ENCODE measurements at regions not wholly inside any gene's neighbourhood (a gene's known extent, or its start where the extent isn't known, plus 50 kb on each side); places are given as distances from the start of the nearest gene placed in this dataset.

GRCh38 chr10:130338636-130339024 lies 202.4 kb downstream of the GLRX3 start:
- CTCF ChIA-PET = no interaction called here
- POLR2A ChIA-PET = no interaction called here
- no peak for DNase-seq (ENCODE audit: unreplicated experiment)
- Mint-ChIP-seq H3K27me3 (ENCODE audit: insufficient read depth, unreplicated experiment) (no peaks in the 10 kb centered on the region), H3K9me3 (ENCODE audit: unreplicated experiment) (peaks cover 15% of the 10 kb centered on the region), H3K4me3 (ENCODE audit: unreplicated experiment) (no peak overlapping the region), H3K27ac (ENCODE audit: low read depth, unreplicated experiment) (no peak overlapping the region), H3K4me1 (ENCODE audit: insufficient read depth, unreplicated experiment) (no peaks in the 10 kb centered on the region), H3K36me3 (ENCODE audit: insufficient read depth, unreplicated experiment) (peaks cover 7% of the 10 kb centered on the region)
- no peak for TF ChIP-seq CTCF (IDR thresholded peaks at IDR 0.05; ENCODE audit: unreplicated experiment)
- intact Hi-C loops (cut with micrococcal nuclease) = no loop called here
- no TSS peak for BruUV-seq (replicated peaks)

- no TSS peak for BruUV-seq (replicated peaks)
- H3K27ac Mint-ChIP-seq (ENCODE audit: low read depth, unreplicated experiment) = no peak overlapping the region
- POLR2A ChIA-PET = no interaction called here
- H3K9me3 Mint-ChIP-seq (ENCODE audit: unreplicated experiment) = peaks cover 15% of the 10 kb centered on the region
- no peaks in the 10 kb centered on the region for H3K4me1 Mint-ChIP-seq (ENCODE audit: insufficient read depth, unreplicated experiment)
- peaks cover 7% of the 10 kb centered on the region for H3K36me3 Mint-ChIP-seq (ENCODE audit: insufficient read depth, unreplicated experiment)
- no peak for TF ChIP-seq CTCF (IDR thresholded peaks at IDR 0.05; ENCODE audit: unreplicated experiment)
- no peak for DNase-seq (ENCODE audit: unreplicated experiment)
- intact Hi-C loops (cut with micrococcal nuclease) = no loop called here
- no peak overlapping the region for H3K4me3 Mint-ChIP-seq (ENCODE audit: unreplicated experiment)
- H3K27me3 Mint-ChIP-seq (ENCODE audit: insufficient read depth, unreplicated experiment) = no peaks in the 10 kb centered on the region
- CTCF ChIA-PET = no interaction called here
Observed at GRCh38 chr10:130339091-130339490, 202.9 kb downstream of the GLRX3 start.

- BruUV-seq (replicated peaks) = no TSS peak
- intact Hi-C loops (cut with micrococcal nuclease) = no loop called here
- H3K4me3 Mint-ChIP-seq (ENCODE audit: unreplicated experiment) = no peak overlapping the region
- POLR2A ChIA-PET = no interaction called here
- no peaks in the 10 kb centered on the region for H3K27me3 Mint-ChIP-seq (ENCODE audit: insufficient read depth, unreplicated experiment)
- no peak overlapping the region for H3K27ac Mint-ChIP-seq (ENCODE audit: low read depth, unreplicated experiment)
- DNase-seq (ENCODE audit: unreplicated experiment) = no peak
- CTCF ChIA-PET = no interaction called here
- TF ChIP-seq CTCF (IDR thresholded peaks at IDR 0.05; ENCODE audit: unreplicated experiment) = no peak
- H3K36me3 Mint-ChIP-seq (ENCODE audit: insufficient read depth, unreplicated experiment) = peaks cover 7% of the 10 kb centered on the region
- peaks cover 15% of the 10 kb centered on the region for H3K9me3 Mint-ChIP-seq (ENCODE audit: unreplicated experiment)
- H3K4me1 Mint-ChIP-seq (ENCODE audit: insufficient read depth, unreplicated experiment) = no peaks in the 10 kb centered on the region
Observed at GRCh38 chr10:130339911-130340310, 203.7 kb downstream of the GLRX3 start.

GRCh38 chr10:130340816-130341215 lies 204.6 kb downstream of the GLRX3 start:
- CTCF ChIA-PET = interaction anchor here (0.6 to 0.7 kb wide), 2 partner anchors 44 to 151 kb away, joined by 3 to 5 read pairs; no protein-coding TSS in a partner anchor
- Mint-ChIP-seq H3K9me3 (ENCODE audit: unreplicated experiment) (peaks cover 15% of the 10 kb centered on the region), H3K4me1 (ENCODE audit: insufficient read depth, unreplicated experiment) (no peaks in the 10 kb centered on the region), H3K36me3 (ENCODE audit: insufficient read depth, unreplicated experiment) (peaks cover 7% of the 10 kb centered on the region), H3K27me3 (ENCODE audit: insufficient read depth, unreplicated experiment) (no peaks in the 10 kb centered on the region), H3K4me3 (ENCODE audit: unreplicated experiment) (no peak overlapping the region), H3K27ac (ENCODE audit: low read depth, unreplicated experiment) (no peak overlapping the region)
- intact Hi-C loops (cut with micrococcal nuclease) = no loop called here
- POLR2A ChIA-PET = no interaction called here
- DNase-seq (ENCODE audit: unreplicated experiment) = no peak
- BruUV-seq (replicated peaks) = no TSS peak
- no peak for TF ChIP-seq CTCF (IDR thresholded peaks at IDR 0.05; ENCODE audit: unreplicated experiment)

All from MCF 10A (cell line).